Fibroblast of mammary gland (primary cell): ENCODE measurements at regions not wholly inside any gene's neighbourhood (a gene's known extent, or its start where the extent isn't known, plus 50 kb on each side); places are given as distances from the start of the nearest gene placed in this dataset.

Source experiments
- DNase-seq: peaks from one replicate; pipeline ENCODE4 v3.0.0-alpha.2; 2010; ENCODE audit warnings: low read depth
- H3K4me3 ChIP-seq: 2 replicates; pipeline ENCODE4 v1.5.1; 2011; ENCODE audit warnings: low read depth, mild to moderate bottlenecking, low read length, moderate library complexity; ENCODE audit not compliant: control insufficient read depth
- CTCF ChIP-seq: conservative IDR thresholded peaks from 2 replicates; pipeline ENCODE4 v1.5.1; 2011; ENCODE audit warnings: low read depth, low read length, inconsistent platforms; ENCODE audit not compliant: control insufficient read depth, insufficient read depth

GRCh38 chr12:97899956-97900355 is 437.4 kb downstream of the RMST start:
- no peak for TF ChIP-seq CTCF
- DNase-seq = no peak
- no peak overlapping the region for H3K4me3 ChIP-seq

GRCh38 chr12:97903356-97903755 is 440.8 kb downstream of the RMST start:
- no peak for DNase-seq
- TF ChIP-seq CTCF = no peak
- no peak overlapping the region for H3K4me3 ChIP-seq

- no peak for TF ChIP-seq CTCF
- H3K4me3 ChIP-seq = no peak overlapping the region
- DNase-seq = no peak
These were observed 444.9 kb downstream of the RMST start for GRCh38 chr12:97907504-97907903.

GRCh38 chr12:97910559-97910958 is 448.0 kb downstream of the RMST start:
- no peak for TF ChIP-seq CTCF
- DNase-seq = no peak
- H3K4me3 ChIP-seq = no peak overlapping the region

GRCh38 chr12:97912943-97913342 is 450.3 kb downstream of the RMST start:
- TF ChIP-seq CTCF = no peak
- H3K4me3 ChIP-seq = no peak overlapping the region
- peak; percentile 77 for DNase-seq

- peak; percentile 99 for DNase-seq
- TF ChIP-seq CTCF = no peak
- H3K4me3 ChIP-seq = no peak overlapping the region
These were observed 459.5 kb downstream of the RMST start for GRCh38 chr12:97921979-97922722.
